Panc1 (cell line): ENCODE measurements at regions not wholly inside any gene's neighbourhood (a gene's known extent, or its start where the extent isn't known, plus 50 kb on each side); places are given as distances from the start of the nearest gene placed in this dataset.
"Not testable (repeated sequence)": the region's sequence is repeated elsewhere in the genome, so short reads cannot be mapped to it uniquely, and the experiment has no call there.

Source experiments
- TCF7L2 ChIP-seq: IDR thresholded peaks from 2 replicates; pipeline ENCODE4 v1.6.1; 2011; ENCODE audit warnings: mild to moderate bottlenecking, low read depth, low read length, inconsistent platforms
- TF ChIP-seq, protein P1 (sequence below): fragments of 450-650 bp; IDR thresholded peaks from 2 replicates; pipeline ENCODE4 v1.5.1; 2017; ENCODE audit warnings: mild to moderate bottlenecking

DNA sequence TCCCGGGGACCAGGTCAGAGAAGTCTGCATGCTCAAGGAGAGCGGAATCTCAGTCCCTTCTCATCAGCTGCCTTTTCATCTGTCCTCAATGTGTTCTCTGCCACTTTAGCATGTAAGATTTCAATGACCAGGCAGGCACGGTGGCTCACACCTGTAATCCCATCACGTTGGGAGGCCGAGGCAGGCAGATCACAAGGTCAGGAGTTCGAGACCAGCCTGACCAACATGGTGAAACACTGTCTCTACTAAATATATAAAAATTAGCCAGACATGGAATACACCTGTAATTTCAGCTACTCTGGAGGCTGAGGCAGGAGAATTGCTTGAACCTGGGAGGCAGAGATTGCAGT lies 101.1 kb upstream of the CARD11 start:
- TF ChIP-seq TCF7L2: not testable (repeated sequence)
- TF ChIP-seq, protein P1, sequence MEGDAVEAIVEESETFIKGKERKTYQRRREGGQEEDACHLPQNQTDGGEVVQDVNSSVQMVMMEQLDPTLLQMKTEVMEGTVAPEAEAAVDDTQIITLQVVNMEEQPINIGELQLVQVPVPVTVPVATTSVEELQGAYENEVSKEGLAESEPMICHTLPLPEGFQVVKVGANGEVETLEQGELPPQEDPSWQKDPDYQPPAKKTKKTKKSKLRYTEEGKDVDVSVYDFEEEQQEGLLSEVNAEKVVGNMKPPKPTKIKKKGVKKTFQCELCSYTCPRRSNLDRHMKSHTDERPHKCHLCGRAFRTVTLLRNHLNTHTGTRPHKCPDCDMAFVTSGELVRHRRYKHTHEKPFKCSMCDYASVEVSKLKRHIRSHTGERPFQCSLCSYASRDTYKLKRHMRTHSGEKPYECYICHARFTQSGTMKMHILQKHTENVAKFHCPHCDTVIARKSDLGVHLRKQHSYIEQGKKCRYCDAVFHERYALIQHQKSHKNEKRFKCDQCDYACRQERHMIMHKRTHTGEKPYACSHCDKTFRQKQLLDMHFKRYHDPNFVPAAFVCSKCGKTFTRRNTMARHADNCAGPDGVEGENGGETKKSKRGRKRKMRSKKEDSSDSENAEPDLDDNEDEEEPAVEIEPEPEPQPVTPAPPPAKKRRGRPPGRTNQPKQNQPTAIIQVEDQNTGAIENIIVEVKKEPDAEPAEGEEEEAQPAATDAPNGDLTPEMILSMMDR: not testable (repeated sequence)
